ENCODE measurements at regions not wholly inside any gene's neighbourhood (a gene's known extent, or its start where the extent isn't known, plus 50 kb on each side); places are given as distances from the start of the nearest gene placed in this dataset.
A peak's percentile ranks its signal among the peaks of the same experiment; 100 is the strongest.
"Not testable (repeated sequence)": the region's sequence is repeated elsewhere in the genome, so short reads cannot be mapped to it uniquely, and the experiment has no call there.

GRCh38 chr18:56286775-56287325 is 351.5 kb downstream of the TXNL1 start:
- peak; percentile 29 for DNase-seq (ENCODE audit: low read depth, low spot score)
- TF ChIP-seq CTCF (IDR thresholded peaks at IDR 0.05; ENCODE audit: low read depth, low read length), result no peak
- POLR2A ChIA-PET, result no interaction called here
- H3K9me3 ChIP-seq (ENCODE audit: control insufficient read depth, insufficient read depth, low read length), result no peaks in the 10 kb centered on the region
- CTCF ChIA-PET, result no interaction called here
- H3K4me3 ChIP-seq (ENCODE audit: low read depth, low read length), result no peak overlapping the region
- no peaks in the 10 kb centered on the region for H3K27me3 ChIP-seq (ENCODE audit: control insufficient read depth, insufficient read depth, low read length)
- H3K27ac ChIP-seq (ENCODE audit: low read depth, low read length), result no peak overlapping the region

- ChIA-PET POLR2A (interaction anchor here (0.6 kb wide), 1 partner anchor 1010 kb away, joined by 3 read pairs; no protein-coding TSS in a partner anchor), CTCF (no interaction called here)
- H3K27me3 ChIP-seq (ENCODE audit: control insufficient read depth, insufficient read depth, low read length), result no peaks in the 10 kb centered on the region
- no peaks in the 10 kb centered on the region for H3K9me3 ChIP-seq (ENCODE audit: control insufficient read depth, insufficient read depth, low read length)
- no peak for DNase-seq (ENCODE audit: low read depth, low spot score)
- no peak overlapping the region for H3K4me3 ChIP-seq (ENCODE audit: low read depth, low read length)
- no peak for TF ChIP-seq CTCF (IDR thresholded peaks at IDR 0.05; ENCODE audit: low read depth, low read length)
- no peak overlapping the region for H3K27ac ChIP-seq (ENCODE audit: low read depth, low read length)
Measured at GRCh38 chr18:56285387-56286065, 352.9 kb downstream of the TXNL1 start.

GRCh38 chr18:56284319-56284718 is 354.1 kb downstream of the TXNL1 start:
- Histone ChIP-seq H3K27me3 (ENCODE audit: control insufficient read depth, insufficient read depth, low read length) (no peaks in the 10 kb centered on the region), H3K27ac (ENCODE audit: low read depth, low read length) (no peak overlapping the region), H3K9me3 (ENCODE audit: control insufficient read depth, insufficient read depth, low read length) (no peaks in the 10 kb centered on the region), H3K4me3 (ENCODE audit: low read depth, low read length) (no peak overlapping the region)
- ChIA-PET POLR2A (no interaction called here), CTCF (no interaction called here)
- no peak for TF ChIP-seq CTCF (IDR thresholded peaks at IDR 0.05; ENCODE audit: low read depth, low read length)
- DNase-seq (ENCODE audit: low read depth, low spot score), result no peak

- Histone ChIP-seq H3K4me3 (ENCODE audit: low read depth, low read length) (no peak overlapping the region), H3K9me3 (ENCODE audit: control insufficient read depth, insufficient read depth, low read length) (no peaks in the 10 kb centered on the region), H3K27ac (ENCODE audit: low read depth, low read length) (no peak overlapping the region), H3K27me3 (ENCODE audit: control insufficient read depth, insufficient read depth, low read length) (no peaks in the 10 kb centered on the region)
- no peak for TF ChIP-seq CTCF (IDR thresholded peaks at IDR 0.05; ENCODE audit: low read depth, low read length)
- POLR2A ChIA-PET, result interaction anchor here (0.6 kb wide), 1 partner anchor 70 kb away, joined by 3 read pairs; no protein-coding TSS in a partner anchor
- CTCF ChIA-PET, result no interaction called here
- DNase-seq (ENCODE audit: low read depth, low spot score), result no peak
Measured at GRCh38 chr18:56283316-56283715, 355.1 kb downstream of the TXNL1 start.

GRCh38 chr18:56282234-56283104 is 355.9 kb downstream of the TXNL1 start:
- Histone ChIP-seq H3K9me3 (ENCODE audit: control insufficient read depth, insufficient read depth, low read length) (no peaks in the 10 kb centered on the region), H3K27me3 (ENCODE audit: control insufficient read depth, insufficient read depth, low read length) (no peaks in the 10 kb centered on the region), H3K4me3 (ENCODE audit: low read depth, low read length) (no peak overlapping the region), H3K27ac (ENCODE audit: low read depth, low read length) (no peak overlapping the region)
- POLR2A ChIA-PET, result no interaction called here
- TF ChIP-seq CTCF (IDR thresholded peaks at IDR 0.05; ENCODE audit: low read depth, low read length), result no peak
- DNase-seq (ENCODE audit: low read depth, low spot score), result no peak
- CTCF ChIA-PET, result no interaction called here

- POLR2A ChIA-PET; H3K27ac ChIP-seq (ENCODE audit: low read depth, low read length); H3K27me3 ChIP-seq (ENCODE audit: control insufficient read depth, insufficient read depth, low read length); DNase-seq (ENCODE audit: low read depth, low spot score); H3K4me3 ChIP-seq (ENCODE audit: low read depth, low read length); H3K9me3 ChIP-seq (ENCODE audit: control insufficient read depth, insufficient read depth, low read length): not testable (repeated sequence)
- CTCF ChIA-PET, result interaction anchor here (0.5 to 0.6 kb wide), 2 partner anchors 11 to 19 kb away, joined by 3 to 6 read pairs; no protein-coding TSS in a partner anchor
Measured at GRCh38 chr18:56279816-56280215, 358.6 kb downstream of the TXNL1 start.

Measured in AG04450 (cell line).